ENCODE measurements at regions not wholly inside any gene's neighbourhood (a gene's known extent, or its start where the extent isn't known, plus 50 kb on each side); places are given as distances from the start of the nearest gene placed in this dataset.
A peak's percentile ranks its signal among the peaks of the same experiment; 100 is the strongest.
"Not testable (repeated sequence)": the region's sequence is repeated elsewhere in the genome, so short reads cannot be mapped to it uniquely, and the experiment has no call there.

DNA sequence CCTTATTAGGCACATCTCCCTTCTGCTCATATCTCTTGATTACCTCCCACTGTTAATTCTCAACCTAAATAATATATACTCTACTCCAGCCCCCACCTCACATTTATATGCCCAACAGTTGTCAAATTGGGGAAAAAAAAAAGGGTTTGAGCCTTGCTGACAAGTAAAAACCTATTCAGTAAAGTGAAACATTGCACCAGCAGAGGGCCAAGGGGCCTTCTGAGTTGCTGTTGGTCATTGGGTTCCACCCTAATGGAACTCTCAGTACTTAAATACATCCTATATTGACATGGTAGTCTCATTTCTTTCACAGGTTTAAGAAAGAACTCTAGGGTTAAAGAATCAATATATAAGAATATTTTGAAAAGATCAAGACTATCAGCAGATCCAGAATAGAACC is 362.2 kb downstream of the SMARCA1 start:
- no peak for DNase-seq

DNA sequence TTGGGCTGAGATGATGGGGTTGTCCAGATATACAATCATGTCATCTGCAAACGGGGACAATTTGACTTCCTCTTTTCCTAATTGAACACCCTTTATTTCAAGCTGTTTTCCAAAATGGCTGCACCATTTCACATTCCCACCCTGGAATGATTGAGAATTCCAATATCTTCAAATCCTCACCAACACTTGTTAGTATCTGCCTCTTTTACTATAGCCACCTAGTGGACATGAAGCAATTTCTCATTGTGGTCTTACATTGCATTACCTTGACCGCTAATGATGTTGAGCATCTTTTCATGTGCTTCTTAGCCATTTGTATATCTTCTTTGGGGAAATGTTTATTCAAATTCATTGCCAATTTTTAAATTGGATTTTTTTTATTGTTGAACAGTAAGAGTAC is 364.8 kb downstream of the SMARCA1 start:
- no peak for DNase-seq

DNA sequence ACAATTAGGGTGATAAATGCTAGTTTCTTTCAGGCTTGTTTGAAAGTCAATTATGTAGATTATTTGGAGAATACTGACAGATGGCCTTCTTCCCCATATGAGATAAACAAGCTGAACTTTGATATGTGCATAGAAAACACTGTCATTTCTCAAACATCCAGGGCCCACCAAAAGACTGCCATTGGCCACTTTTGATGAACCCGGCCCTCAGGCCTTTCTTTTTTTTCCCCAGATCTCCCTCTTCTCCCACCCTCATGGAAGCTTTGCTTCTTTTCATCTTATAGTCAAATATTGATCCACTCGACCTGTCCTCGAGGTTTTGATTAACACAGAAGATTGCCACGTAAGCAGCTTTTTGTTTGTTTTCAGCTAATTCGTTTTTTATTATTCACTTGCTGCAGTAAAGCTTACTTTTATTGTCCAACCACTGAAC is 377.4 kb downstream of the SMARCA1 start:
- DNase-seq, result no peak

DNA sequence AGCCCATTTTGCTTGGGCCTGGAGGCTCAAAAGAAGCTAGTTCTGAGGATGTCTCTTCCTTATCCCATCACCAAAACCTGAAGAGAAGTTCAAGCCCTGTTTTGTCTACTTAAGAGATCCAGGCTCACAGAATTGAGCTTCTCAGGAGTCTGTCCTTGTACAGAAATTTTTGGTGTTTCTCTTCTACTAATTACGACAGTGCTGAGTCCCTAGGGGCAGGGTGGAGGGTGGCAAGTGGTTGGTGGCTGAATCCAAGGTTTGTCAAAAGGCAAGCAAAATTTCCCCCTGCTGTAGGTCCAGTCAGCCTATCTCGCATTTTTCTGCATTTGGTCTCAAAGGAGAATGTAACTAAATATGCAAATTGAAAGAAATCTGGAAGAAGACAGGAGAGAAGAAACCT is 377.9 kb downstream of the SMARCA1 start:
- DNase-seq, result no peak

DNA sequence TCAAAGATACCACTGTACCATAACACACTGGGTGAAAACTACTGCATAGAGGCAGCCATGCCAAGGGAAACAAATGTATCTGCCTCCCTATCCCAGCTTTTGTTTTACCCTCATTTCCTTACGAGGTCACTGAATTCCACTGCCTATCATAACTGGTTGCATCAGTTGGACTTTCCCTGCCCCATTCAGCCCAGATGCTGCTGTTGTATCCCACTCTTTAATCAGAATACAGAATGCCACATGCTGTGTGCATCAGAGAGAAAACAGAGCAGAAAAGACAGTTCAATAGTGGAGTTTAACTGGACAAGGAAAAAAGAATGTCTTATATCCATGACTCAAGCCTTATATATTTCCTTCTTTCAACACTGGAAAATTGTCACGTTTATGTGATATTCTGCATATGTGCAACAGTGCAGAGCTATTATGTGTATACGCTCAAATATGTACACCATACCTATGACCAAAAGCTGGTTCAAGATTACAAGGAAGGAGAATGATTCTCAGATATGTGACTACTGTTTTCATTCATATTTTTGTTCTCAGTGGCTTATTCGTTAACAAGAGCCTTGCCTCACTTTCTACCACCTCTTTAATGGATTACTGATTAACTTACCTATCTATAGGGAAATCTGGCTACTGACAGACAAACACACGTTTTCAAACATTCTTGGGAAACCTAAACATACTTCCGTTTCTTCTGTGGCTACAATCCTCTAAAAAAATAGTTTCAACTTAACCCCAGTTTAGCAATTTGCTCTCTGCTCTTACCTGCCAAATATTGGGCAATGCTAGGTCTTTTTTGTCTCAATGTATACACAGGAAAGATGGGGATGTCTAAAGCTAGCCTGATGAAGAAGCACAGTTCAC is 378.9 kb downstream of the SMARCA1 start:
- DNase-seq, result no peak

DNA sequence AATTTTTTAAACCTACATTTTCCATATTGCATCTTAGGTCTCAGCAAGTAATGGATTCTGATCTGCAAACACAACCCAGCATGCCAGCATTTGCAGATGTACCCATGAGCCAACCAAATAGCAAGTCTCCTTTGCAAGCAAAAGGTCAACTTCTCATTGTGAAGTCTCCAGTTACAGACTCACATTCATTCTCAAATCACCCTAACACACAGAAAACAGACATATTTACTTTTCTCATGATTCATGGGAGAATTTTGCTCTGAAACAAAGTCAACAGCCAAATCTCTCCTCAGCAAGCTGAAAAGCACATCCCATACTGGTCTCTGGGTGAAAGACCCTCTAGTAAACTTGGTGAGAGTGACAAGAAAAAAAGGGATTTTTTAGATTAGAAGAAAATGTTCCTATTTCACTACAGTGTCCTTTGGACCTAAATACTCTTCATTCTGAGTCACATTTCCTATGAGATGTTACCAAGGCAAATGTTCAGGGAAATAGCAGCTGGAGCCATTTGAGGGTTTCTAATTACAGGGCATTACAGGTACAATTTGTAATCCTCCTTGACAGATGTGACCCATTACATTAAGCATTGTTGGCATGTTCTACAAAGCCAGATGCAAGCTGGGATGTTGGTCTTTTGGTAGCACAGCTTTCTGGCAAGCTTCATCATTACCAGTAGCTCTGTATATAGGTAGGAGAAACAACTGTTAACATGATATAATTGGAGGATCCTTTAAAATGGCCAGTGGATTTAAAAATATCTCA is 383.3 kb downstream of the SMARCA1 start:
- DNase-seq, result no peak

DNA sequence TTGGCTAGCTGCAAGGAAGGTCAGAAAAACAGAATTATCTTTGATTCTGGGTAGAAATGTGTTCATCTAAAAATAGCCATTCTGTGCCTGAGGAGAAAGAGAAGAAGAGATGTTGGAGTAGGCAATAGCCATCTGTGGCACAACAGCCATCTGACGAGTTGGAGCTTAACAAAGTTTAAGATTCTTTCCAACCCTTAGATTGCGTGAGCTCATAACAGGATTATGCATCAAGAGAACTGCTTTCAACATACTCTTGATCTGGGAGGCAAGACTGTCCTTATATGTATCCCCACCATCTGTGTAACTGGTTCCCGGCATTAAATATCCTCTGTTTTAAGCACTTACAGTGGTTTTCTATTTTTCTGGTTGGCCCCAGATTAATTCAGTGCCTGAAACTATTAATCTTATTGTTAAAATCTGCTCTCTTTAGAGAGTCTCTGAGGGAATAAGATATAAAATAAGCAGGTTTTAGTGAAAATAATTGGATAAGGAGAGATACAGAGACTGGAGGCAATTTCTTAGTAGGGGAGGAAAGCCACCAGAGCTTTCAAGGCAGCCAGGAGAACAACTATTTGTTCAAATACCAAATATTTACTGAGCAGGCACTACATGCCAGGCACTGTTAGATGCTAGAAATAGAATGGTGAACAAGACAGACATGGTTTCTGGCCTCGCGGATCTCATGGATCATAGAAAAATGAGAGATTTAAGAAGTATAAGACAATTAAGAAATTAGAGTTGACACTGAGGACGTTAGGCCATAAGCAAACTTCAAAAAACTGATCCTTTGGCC is 398.0 kb downstream of the SMARCA1 start:
- no peak for DNase-seq

DNA sequence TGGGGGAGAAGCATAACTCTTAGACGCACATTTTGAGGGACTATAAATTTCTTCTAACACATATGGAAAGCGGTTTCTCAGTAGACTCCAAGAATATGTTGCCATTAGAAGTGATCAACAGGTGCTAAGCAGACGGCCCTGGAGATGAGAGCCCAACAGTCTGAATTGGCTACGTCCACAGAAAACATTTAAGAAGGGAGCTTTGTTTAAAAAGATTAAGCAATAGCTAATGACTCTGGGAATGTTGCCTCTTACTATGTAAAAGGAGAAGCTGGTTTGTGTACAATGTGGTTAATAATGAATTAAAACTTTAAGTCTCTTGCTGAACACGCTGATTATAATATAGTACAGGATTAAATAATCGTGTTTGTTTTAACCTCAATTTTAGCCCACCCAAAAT is 399.5 kb downstream of the SMARCA1 start:
- DNase-seq, result no peak

DNA sequence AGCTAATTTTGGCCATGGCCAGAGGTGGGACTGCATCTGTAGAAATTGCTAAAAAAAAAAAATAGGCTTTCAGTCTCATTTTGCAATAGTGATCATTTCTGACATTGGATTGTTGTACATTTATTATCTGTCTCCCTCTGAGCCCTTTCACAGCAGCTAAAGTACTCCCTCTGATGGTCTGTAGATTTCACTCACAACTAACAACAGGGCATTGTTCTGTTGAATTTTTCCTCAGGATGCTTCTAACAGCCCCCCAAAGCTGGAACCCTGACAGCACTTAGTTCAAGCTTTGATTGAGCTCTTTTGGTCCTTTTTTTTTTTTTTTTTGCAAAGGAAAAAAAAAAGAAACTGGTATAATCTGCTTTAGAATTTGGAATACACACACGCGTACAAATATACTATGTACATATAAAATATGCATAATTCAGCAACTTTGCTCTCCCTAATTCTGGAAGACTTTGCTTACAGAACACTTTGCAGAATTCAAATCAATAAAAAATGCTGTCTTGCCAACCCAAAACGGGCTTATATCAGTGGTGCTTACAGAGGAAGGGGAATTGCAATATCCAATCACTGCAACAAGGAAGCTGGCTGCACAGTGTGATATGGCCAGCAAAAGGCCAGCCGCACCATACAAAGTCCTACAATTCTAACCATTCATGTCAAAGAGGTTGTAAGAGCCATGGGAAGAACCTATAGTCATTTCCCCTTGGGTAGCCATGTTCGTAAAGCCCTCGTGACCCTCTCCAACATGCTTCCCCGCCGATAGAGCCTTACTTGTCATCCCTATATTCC is 406.4 kb downstream of the SMARCA1 start:
- DNase-seq, result peak in 1 of 2 donors; percentile 2

DNA sequence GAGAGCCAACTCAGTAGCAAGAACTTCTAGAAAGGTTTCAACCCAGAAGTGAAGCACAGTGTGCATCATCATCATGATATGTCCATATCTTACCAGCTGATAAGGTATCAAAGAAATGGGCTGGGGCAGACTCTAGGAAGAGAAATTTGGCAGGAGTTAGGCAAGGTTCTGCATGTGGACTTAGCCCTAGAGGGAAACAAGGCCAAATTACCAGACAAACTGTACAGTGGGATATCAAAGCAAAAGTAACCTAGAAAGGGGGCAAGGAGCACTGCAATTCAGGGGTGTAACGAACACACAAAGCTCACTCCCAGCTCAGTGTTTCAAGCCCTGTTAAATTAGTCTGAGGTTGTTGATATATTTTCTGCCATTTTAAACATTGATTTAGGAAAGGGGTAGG is 407.4 kb downstream of the SMARCA1 start:
- DNase-seq, result no peak

DNA sequence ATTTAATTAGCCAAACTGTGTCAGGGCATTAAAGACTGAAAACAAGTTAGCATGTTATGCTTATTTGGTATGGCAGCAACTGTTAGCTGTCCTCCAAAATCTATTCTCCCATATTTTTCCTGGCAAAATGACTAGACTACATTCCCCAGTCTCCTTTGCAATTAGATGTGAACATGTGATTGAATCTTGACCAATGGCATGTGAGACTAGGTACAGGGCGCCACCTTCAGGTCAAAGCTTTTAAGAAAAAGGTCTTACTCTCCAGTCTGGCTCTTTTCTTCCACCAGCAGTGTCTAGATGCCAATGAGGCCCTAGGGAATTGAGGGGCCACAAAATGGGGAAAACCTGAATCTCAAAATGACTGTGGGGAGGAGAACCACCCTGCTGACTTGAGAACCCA is 408.2 kb downstream of the SMARCA1 start:
- DNase-seq, result no peak

DNA sequence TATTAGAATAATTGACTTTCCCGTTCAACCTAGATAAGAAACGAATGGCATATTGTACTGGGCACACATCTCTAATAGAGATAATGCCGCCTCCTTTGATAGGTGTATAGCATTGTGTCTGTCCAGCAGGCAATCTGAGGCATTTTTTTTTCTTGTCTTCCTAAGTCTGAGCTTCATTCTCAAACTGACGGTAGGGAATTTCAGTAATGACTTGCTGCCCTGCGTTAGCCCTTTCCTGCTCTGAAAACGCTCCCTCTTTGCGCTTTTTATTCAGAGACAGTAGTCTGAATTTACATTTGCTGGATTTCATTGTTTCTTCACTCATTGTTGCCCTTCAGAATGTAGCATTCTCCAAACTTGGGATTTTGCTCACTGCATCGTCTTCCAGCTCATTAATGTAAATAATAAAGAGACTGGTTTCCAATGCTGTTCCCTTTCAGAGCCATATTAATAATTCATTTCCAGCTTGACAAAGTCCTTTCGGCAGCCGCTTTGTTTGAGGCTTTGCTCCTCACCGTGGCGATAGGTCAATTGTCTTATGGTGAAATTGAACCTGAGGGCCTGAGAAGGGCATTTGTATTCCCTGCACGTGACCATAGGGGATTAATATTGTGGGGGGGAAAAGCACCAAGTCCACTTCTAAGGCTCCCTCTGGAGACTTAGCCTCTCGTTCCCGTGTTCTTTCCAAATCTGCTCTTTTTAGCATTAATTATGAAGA is 412.1 kb downstream of the SMARCA1 start:
- DNase-seq, result no peak

DNA sequence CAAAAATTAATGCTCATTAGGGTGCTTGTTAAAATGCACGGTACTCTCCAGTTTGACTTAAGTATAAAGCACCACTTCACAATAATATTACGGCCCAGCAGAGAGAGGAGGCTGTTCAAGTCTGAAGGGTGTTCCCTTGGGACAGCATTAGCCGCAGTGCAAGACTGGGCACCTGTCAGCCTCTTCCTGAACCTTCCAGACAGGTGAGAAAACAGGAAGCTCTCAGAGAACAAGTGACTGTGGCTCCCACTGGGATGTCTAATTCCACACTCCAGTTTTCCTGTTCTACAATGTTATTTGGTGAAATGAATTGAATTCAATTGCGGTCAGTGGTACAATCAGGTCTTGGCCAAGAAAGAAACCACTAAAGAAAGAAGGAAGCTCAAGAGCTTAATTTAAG is 414.4 kb downstream of the SMARCA1 start:
- DNase-seq, result no peak

DNA sequence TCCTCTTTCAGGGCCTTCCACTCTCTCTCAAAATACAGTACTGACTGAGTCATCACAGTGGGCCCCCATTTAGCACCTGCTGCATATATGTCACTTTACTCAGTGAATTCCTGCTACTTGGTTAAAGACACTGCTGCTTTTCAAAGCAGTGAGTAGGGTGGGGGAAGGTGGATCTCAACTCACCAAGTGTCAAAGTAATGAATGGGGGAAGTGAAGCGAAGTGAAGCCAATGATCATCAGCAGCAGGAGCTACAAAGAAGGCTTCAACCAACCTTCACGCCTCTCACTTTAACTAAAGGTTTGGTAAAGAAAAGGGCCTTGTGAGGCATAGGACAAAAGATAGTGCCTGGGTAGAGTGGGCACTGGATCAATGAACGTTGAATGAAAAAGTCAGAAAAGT is 424.1 kb downstream of the SMARCA1 start:
- DNase-seq, result no peak

DNA sequence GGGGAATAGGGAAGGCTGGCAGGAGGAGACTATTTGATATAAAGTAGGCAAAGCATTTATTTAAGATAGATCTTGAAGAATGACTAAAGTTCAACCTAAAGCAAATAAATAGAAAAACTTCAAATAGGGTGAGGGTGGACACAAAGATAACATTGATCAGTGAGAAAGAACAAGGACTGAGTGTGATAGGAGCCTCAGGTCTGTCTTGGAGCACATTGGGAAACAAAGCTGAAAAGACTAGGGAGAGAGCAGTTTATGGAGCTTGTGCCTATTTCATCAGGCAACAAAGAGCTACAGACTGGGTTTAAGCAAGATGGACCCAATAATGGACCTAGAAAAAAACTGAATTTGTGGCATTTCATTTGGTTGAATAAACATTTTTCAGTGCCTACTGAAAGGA is 425.6 kb downstream of the SMARCA1 start:
- DNase-seq, result no peak

DNA sequence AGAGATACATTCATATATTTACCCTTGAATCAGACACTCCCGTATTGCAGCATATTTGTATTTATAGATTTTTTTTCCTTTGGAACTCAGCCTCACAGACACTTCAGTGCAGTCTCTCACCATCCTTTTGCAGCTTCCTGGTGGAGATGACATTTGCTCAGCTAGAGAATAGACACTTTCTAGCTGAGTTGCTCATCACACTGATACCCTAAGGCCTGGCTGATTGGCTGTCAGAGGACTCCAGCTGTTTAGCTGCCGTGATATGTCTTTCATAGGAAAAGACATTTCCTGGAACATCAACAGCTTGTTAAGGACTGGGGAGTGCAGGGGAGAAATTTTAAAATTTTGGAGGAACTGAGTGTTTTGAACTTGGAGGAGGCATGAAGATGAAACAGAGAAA is 429.6 kb downstream of the SMARCA1 start:
- no peak for DNase-seq

DNA sequence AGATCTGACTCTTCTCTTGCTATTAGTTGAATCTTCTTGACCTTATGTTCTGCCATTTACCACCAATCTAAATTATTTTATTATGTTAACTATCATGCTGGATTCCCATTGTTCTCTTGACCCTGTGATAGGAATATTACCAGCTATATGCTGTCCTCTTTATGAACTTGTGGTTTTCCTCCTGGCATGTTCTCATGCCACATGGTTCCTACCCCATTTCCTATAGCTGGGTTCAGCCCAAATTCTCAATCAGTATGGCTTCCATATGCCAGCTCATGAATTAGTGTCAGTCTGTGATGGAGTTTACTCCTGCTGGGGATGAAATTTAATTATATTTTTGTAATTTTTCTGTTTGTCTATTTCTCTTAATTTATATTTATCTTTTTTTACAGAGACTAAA is 430.5 kb downstream of the SMARCA1 start:
- no peak for DNase-seq

DNA sequence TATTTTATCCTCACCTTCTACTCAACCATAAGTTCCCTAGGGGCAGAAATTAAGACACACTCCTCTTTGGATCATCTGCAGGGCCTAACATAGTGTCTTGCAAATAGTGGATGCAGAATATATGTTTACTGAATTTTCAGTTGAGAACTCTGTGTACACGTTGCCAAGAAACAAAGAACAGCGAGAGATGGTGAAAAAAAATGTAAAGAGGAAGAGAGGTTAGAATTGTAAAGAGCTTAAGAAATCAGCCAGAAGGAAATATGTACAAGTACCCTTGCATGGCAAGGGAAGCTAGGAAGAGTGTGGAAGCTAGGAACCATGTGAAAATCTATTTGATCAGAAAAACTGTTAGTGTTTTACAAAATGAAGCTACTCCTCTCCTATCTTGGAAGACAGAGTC is 431.0 kb downstream of the SMARCA1 start:
- no peak for DNase-seq

DNA sequence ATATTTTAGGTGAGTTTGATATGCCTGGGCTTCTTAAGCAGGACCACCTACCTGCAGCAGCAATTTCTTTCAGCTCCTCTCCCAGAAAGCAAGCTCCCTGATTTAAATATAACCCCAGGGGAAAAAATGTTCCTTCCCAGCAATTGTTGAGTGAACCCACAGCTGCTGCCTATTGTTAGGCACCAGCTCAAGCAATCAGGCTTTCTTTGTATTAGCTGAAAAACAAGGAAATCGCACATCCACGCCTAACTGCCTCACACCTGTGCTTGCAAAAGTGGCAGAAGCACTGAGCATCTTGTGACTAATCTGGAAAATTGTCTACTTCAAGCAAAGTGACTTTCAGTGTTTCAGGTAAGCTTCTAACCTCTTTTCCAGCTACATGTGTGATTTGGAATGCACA is 432.2 kb downstream of the SMARCA1 start:
- no peak for DNase-seq

DNA sequence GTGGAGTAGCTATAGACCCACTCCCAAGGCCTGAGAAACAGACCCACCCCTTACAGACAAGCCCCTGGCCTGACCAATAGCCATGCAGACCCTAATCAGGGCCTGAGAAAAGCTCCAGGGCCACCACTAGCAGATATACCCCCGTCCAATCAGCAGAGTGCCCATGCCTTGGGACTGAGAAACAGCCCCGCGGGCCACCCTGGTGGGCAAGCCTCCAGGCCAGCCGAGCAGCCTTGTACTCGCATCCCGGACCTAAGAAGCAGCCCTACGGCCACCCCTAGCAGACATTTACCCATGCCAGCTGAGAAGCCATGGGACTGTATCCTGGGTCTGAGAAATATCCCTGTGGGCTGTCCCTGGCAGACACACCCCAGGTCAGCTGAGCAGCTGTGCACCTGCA is 436.5 kb downstream of the SMARCA1 start:
- DNase-seq, result no peak

DNA sequence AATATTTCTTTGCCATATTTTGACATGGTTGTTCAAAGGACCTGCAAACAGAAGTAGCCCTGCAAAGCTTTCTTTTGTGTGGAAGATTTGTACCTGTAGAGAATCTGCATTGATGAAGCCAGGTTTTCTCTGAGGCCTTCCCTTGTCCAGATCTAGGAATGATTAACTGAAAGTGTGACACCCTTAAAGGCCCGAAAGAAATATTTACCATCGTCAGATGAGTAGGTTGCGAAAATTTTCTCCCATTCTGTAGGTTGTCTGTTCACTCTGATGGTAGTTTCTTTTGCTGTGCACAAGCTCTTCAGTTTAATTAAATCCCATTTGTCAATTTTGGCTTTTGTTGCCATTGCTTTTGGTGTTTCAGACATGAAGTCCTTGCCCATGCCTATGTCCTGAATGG is 439.0 kb downstream of the SMARCA1 start:
- not testable (repeated sequence) for DNase-seq

Data from hippocampal formation (tissue), 2 donors.